Common myeloid progenitor, CD34-positive (primary cell): ENCODE measurements at regions not wholly inside any gene's neighbourhood (a gene's known extent, or its start where the extent isn't known, plus 50 kb on each side); places are given as distances from the start of the nearest gene placed in this dataset.
"Not testable (repeated sequence)": the region's sequence is repeated elsewhere in the genome, so short reads cannot be mapped to it uniquely, and the experiment has no call there.

Source experiments
- CTCF ChIA-PET: fragments of 350-600 bp; sonication (Branson Sonifier 250); formaldehyde crosslinking; loops from one replicate; lab custom pipeline; 2021; ENCODE audit warnings: antibody characterized with exemption; lab: Charles Lee
- POLR2A ChIA-PET: fragments of 350-600 bp; sonication (Branson Sonifier 250); formaldehyde crosslinking; loops from one replicate; lab custom pipeline; 2021; ENCODE audit warnings: antibody characterized with exemption; lab: Charles Lee
- DNase-seq, 3 donors: peaks; one replicate each; pipeline versions ENCODE4 v3.0.0 to v3.0.0-alpha.2; 2013
- H3K27ac ChIP-seq, 2 experiments: 1 replicate in 1 of 2; 2 replicates in 1 of 2; pipeline ENCODE4 v1.7.0; 2013; ENCODE audit warnings: inconsistent platforms in 2 of 2, low read length in 2 of 2, mild to moderate bottlenecking in 2 of 2, low read depth in 1 of 2, moderate library complexity in 1 of 2; ENCODE audit not compliant: severe bottlenecking in 2 of 2, insufficient read depth in 1 of 2, poor library complexity in 1 of 2
- H3K27me3 ChIP-seq, 5 experiments: replicated peaks in 2 of 5; 1 replicate in 3 of 5; 2 replicates in 2 of 5; pipeline versions ENCODE4 v1.6.1 to v1.7.0; 2013; ENCODE audit warnings: low read length in 4 of 5, mild to moderate bottlenecking in 2 of 5, moderate library complexity in 2 of 5, inconsistent platforms in 1 of 5; ENCODE audit not compliant: insufficient read depth in 5 of 5, control insufficient read depth in 4 of 5
- H3K36me3 ChIP-seq, 4 experiments: 1 replicate in 2 of 4; 2 replicates in 2 of 4; pipeline versions ENCODE4 v1.6.1 to v1.7.0; 2013; ENCODE audit warnings: low read length in 3 of 4, control low read depth in 1 of 4, mild to moderate bottlenecking in 1 of 4; ENCODE audit not compliant: control insufficient read depth in 4 of 4, insufficient read depth in 4 of 4
- H3K4me1 ChIP-seq, 4 experiments: 1 replicate in 3 of 4; 2 replicates in 1 of 4; pipeline versions ENCODE4 v1.6.1 to v1.7.1; 2013; ENCODE audit warnings: low read length in 3 of 4, mild to moderate bottlenecking in 3 of 4, control low read depth in 1 of 4, inconsistent platforms in 1 of 4, moderate library complexity in 1 of 4; ENCODE audit not compliant: control insufficient read depth in 4 of 4, insufficient read depth in 4 of 4; ENCODE audit errors: control extremely low read depth in 1 of 4
- H3K4me3 ChIP-seq, 7 experiments: 1 replicate in 4 of 7; 2 replicates in 3 of 7; pipeline versions ENCODE4 v1.5.1 to v1.7.0; 2013; ENCODE audit warnings: mild to moderate bottlenecking in 7 of 7, low read length in 6 of 7, moderate library complexity in 6 of 7, inconsistent platforms in 2 of 7, low read depth in 2 of 7, control low read depth in 1 of 7; ENCODE audit not compliant: insufficient read depth in 4 of 7, control insufficient read depth in 1 of 7; ENCODE audit errors: extremely low read depth in 1 of 7
- H3K9me3 ChIP-seq, 5 experiments: 1 replicate in 4 of 5; 2 replicates in 1 of 5; pipeline versions ENCODE4 v1.6.1 to v1.7.1; 2013; ENCODE audit warnings: low read length in 4 of 5, mild to moderate bottlenecking in 2 of 5, inconsistent platforms in 1 of 5, low read depth in 1 of 5, moderate library complexity in 1 of 5; ENCODE audit not compliant: control insufficient read depth in 4 of 5, insufficient read depth in 2 of 5; ENCODE audit errors: control extremely low read depth in 1 of 5
- WGBS: methylation state at CpG from one replicate; pipeline ENCODE4 v1.1.5; 2013; ENCODE audit not compliant: insufficient coverage; 5-methylcytosine and 5-hydroxymethylcytosine counted together

DNA sequence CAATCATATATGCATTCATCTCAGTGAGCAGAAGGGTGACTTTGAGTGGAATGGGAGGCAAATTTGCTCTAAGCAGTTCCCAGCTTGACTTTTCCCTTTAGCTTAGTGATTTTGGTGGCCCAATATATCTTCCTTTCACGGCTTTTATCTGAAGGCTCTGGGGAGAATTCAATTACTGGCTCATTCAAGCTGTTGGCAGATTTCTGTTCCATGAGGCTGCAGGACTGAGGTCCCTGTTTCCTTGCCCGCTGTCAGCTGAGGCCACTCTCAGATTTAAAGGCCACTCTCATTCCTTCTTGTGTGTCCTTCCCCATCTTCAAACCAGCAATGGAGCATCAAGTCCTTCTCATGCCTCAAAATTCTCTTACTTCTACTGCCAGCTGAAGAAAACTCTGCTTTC lies 170.4 kb upstream of the ATP10A start:
- WGBS = 100% methylated on average over 2 of the region's 2 CpGs
- Histone ChIP-seq H3K27ac (no peak overlapping the region), H3K4me1 (no peaks in the 10 kb centered on the region), H3K27me3 (peaks cover 0 to 2% (median 0%) of the 10 kb centered on the region in 5 experiments), H3K9me3 (no peaks in the 10 kb centered on the region), H3K4me3 (no peak overlapping the region), H3K36me3 (no peaks in the 10 kb centered on the region)
- DNase-seq = no peak
- POLR2A ChIA-PET = no interaction called here
- CTCF ChIA-PET = no interaction called here

DNA sequence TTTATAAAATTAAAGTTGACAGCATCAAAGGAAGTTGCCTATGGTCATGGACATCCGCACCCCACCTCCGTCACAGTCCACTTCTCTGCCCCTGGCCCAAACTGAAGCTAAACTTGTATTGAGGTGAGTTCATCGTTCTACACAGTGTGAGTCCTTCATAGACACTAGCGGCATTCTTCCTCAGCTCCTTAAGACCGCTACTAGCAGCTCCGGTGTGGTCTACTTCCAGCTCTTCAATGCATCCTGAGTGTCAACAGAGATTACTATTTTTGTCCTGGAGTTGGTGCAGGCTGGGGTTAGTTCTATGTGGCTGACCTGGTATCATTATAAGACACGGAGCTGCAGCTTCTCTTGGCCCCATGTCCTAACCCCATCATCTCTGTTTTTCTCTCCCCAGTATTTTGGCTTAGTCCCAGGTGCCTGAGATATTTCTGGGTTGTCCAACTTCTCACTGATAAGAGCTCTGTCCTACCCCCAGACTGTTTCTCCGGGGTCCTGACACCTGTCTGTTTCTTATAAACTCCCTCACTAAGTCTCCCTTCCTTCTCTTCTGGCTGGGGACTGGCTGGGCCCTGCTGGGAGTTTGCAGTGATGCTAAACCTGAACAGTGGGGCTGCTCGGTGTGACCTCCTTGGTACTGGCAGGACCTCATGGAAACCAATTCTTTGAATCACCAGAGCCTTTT lies 169.2 kb upstream of the ATP10A start:
- no peaks in the 10 kb centered on the region for H3K9me3 ChIP-seq
- WGBS = 83% methylated on average over 8 of the region's 9 CpGs
- ChIA-PET POLR2A (no interaction called here), CTCF (interaction anchor here (0.8 kb wide), 1 partner anchor 36 kb away, joined by 3 read pairs; no protein-coding TSS in a partner anchor)
- no peak overlapping the region for H3K4me3 ChIP-seq
- H3K27ac ChIP-seq = no peak overlapping the region
- DNase-seq = no peak
- no peaks in the 10 kb centered on the region for H3K36me3 ChIP-seq
- no peaks in the 10 kb centered on the region for H3K4me1 ChIP-seq
- peaks cover 0 to 2% (median 0%) of the 10 kb centered on the region in 5 experiments for H3K27me3 ChIP-seq

DNA sequence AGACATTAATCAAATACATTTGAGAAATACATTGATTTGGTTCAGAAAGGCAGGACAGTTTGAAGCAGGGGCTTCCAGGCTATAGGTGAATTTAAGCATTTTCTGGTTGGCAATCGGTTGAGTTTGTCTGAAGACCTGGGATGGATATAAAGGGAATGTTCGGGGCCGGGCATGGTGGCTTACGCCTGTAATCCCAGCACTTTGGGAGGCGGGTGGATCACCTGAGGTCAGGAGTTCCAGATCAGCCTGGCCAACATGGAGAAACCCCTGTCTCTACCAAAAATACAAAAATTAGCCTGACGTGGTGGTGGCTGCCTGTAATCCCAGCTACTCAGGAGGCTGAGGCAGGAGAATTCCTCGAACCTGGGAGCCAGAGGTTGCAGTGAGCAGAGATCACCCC lies 166.5 kb upstream of the ATP10A start:
- CTCF ChIA-PET, H3K4me1 ChIP-seq, DNase-seq, H3K36me3 ChIP-seq, H3K27ac ChIP-seq, H3K4me3 ChIP-seq, H3K9me3 ChIP-seq, POLR2A ChIA-PET, H3K27me3 ChIP-seq: not testable (repeated sequence)
- WGBS = 96% methylated on average over 5 of the region's 7 CpGs

DNA sequence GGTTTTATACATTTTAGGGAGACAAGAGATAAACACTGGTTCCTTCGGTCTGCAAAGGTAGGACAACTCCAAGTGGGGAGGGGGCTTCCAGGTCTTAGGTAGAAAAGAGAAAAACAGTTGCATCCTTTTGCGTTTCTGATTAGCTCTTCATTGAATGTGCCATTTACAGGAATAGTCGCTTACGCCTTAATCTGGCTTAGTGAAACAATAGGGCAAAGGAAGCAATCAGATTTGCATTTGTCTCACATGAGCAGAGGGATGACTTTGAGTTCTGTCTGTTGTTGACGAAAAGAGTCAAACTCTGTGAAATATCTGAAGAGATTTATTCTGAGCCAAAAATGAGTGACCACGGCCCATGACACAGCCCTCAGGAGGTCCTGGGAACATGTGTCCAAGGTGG lies 166.0 kb upstream of the ATP10A start:
- Histone ChIP-seq H3K27me3 (peaks cover 0 to 2% (median 0%) of the 10 kb centered on the region in 5 experiments), H3K4me1 (no peaks in the 10 kb centered on the region), H3K9me3 (no peaks in the 10 kb centered on the region), H3K27ac (no peak overlapping the region), H3K4me3 (no peak overlapping the region), H3K36me3 (no peaks in the 10 kb centered on the region)
- ChIA-PET CTCF (no interaction called here), POLR2A (no interaction called here)
- no peak for DNase-seq
- 84% methylated on average over 6 of the region's 6 CpGs for WGBS

DNA sequence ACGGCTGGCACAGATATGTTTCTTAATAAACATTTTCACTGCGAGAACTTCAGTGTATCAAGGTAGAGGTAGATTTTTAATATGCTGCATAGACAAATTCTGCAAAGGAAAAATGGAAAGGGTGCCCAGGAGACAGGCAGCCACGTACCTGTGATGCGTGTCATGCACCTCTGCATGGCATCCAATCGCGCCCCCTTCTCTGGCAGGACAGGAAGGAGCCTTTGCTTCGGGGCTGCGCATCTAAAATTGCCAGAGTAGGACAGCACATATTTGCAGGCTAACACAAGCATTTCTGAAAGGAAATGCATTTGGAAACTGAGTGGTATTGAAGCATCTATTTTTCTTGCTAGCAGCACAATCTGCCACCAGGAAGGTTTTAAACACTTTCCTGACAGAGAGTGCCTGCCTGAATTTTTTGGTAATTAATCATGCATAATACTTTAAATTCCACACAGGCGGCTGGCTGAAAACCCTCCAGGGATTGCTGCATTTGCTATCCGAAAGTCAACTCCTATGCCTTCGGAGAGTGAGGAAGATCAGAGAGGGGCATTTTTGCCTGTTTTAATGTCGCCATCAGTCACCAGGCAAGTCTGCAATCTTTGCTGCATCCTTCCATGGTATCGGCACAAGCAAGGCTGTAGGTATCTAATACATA lies 165.1 kb upstream of the ATP10A start:
- Histone ChIP-seq H3K36me3 (no peaks in the 10 kb centered on the region), H3K27ac (no peak overlapping the region), H3K4me3 (no peak overlapping the region), H3K9me3 (no peaks in the 10 kb centered on the region), H3K4me1 (no peaks in the 10 kb centered on the region), H3K27me3 (peaks cover 0 to 2% (median 0%) of the 10 kb centered on the region in 5 experiments)
- WGBS = 84% methylated on average over 11 of the region's 13 CpGs
- ChIA-PET CTCF (interaction anchor here (0.7 kb wide), 1 partner anchor 34 kb away, joined by 3 read pairs; no protein-coding TSS in a partner anchor), POLR2A (no interaction called here)
- no peak for DNase-seq

DNA sequence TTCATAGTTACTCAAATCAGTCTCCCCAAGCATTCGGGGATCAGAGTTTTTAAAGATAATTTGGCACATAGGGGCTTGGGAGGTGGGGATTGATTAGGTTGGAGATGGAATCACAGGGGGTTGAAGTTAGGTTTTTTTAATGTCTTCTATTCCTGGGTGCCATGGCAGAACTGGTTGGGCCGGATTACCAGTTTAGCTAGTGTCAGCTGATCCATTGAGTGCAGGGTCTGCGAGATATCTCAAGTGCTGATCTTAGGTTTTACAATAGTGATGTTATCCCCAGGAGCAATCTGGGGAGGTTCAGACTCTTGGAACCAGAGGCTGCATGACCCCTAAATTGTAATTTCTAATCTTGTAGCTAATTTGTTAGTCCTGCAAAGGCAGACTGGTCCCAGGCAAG lies 163.5 kb upstream of the ATP10A start:
- POLR2A ChIA-PET, CTCF ChIA-PET, H3K36me3 ChIP-seq: not testable (repeated sequence)

GRCh38 chr15:26024241-26024640 lies 161.1 kb upstream of the ATP10A start:
- POLR2A ChIA-PET = no interaction called here
- H3K4me3 ChIP-seq = no peak overlapping the region
- H3K4me1 ChIP-seq = no peaks in the 10 kb centered on the region
- CTCF ChIA-PET = no interaction called here
- WGBS = 96% methylated on average over 3 of the region's 4 CpGs
- no peaks in the 10 kb centered on the region for H3K36me3 ChIP-seq
- no peaks in the 10 kb centered on the region for H3K27me3 ChIP-seq
- no peak overlapping the region for H3K27ac ChIP-seq
- no peaks in the 10 kb centered on the region for H3K9me3 ChIP-seq
- no peak for DNase-seq

More for the DNA sequence above, 163.5 kb upstream of the ATP10A start:
- not testable (repeated sequence) for H3K4me1 ChIP-seq, H3K9me3 ChIP-seq, H3K4me3 ChIP-seq, H3K27me3 ChIP-seq, DNase-seq, H3K27ac ChIP-seq
- WGBS = 94% methylated on average over 2 of the region's 3 CpGs
